Neural cell (in vitro differentiated cells): ENCODE measurements at regions not wholly inside any gene's neighbourhood (a gene's known extent, or its start where the extent isn't known, plus 50 kb on each side); places are given as distances from the start of the nearest gene placed in this dataset.

Experiments used
- H2AFZ ChIP-seq: fragments of 200-600, 300-800 bp; sonication (generic), shearing (Covaris generic); 2 replicates; pipeline ENCODE4 v1.6.0; 2014; ENCODE audit warnings: low read depth, mild to moderate bottlenecking, antibody characterized with exemption, low read length, moderate library complexity
- H3F3A ChIP-seq: fragments of 200-600 bp; shearing (Covaris generic); 2 replicates; pipeline ENCODE4 v1.6.1; 2016; ENCODE audit warnings: mild to moderate bottlenecking, moderate library complexity, mixed read lengths, antibody characterized with exemption, low read length; ENCODE audit not compliant: insufficient read depth, poor library complexity, severe bottlenecking
- H3K27ac ChIP-seq: fragments of 200-600, 300-800 bp; sonication (generic), shearing (Covaris generic); 2 replicates; pipeline ENCODE4 v1.5.1; 2014; ENCODE audit warnings: mild to moderate bottlenecking, low read length, moderate library complexity
- H3K27me3 ChIP-seq: fragments of 300-800, 200-600 bp; sonication (generic), shearing (Covaris generic); 2 replicates; pipeline ENCODE4 v1.6.0; 2014; ENCODE audit warnings: mild to moderate bottlenecking, low read depth, low read length, moderate library complexity; ENCODE audit not compliant: insufficient read depth
- H3K36me3 ChIP-seq: fragments of 300-800, 200-600 bp; sonication (generic), shearing (Covaris generic); 2 replicates; pipeline ENCODE4 v1.5.1; 2014; ENCODE audit warnings: mild to moderate bottlenecking, antibody characterized with exemption, low read length, moderate library complexity; ENCODE audit not compliant: insufficient read depth
- H3K4me2 ChIP-seq: fragments of 300-800, 200-600 bp; sonication (generic), shearing (Covaris generic); 2 replicates; pipeline ENCODE4 v1.6.0; 2014; ENCODE audit warnings: mild to moderate bottlenecking, low read length
- H3K4me3 ChIP-seq: fragments of 300-800, 200-600 bp; sonication (generic), shearing (Covaris generic); 2 replicates; pipeline ENCODE4 v1.5.1; 2014; ENCODE audit warnings: mild to moderate bottlenecking, low read length, moderate library complexity
- H3K79me2 ChIP-seq: fragments of 200-600 bp; shearing (Covaris generic); replicated peaks from 2 replicates; pipeline ENCODE4 v1.6.0; 2014; ENCODE audit warnings: mild to moderate bottlenecking, low read length, moderate library complexity; ENCODE audit not compliant: insufficient read depth
- H3K9ac ChIP-seq: fragments of 300-800, 200-600 bp; sonication (generic), shearing (Covaris generic); 2 replicates; pipeline ENCODE4 v1.6.1; 2016; ENCODE audit warnings: mild to moderate bottlenecking, low read length, mixed read lengths
- H3K9me2 ChIP-seq: fragments of 200-600 bp; shearing (Covaris generic); 2 replicates; pipeline ENCODE4 v1.6.1; 2016; ENCODE audit warnings: mild to moderate bottlenecking, low read length, mixed read lengths; ENCODE audit not compliant: insufficient read depth
- H3K9me3 ChIP-seq: fragments of 200-600, 300-800 bp; sonication (generic), shearing (Covaris generic); 2 replicates; pipeline ENCODE4 v1.6.1; 2016; ENCODE audit warnings: mild to moderate bottlenecking, mixed run types, low read length, moderate library complexity, mixed read lengths
- H4K20me1 ChIP-seq: fragments of 200-600 bp; shearing (Covaris generic); 2 replicates; pipeline ENCODE4 v1.6.1; 2016; ENCODE audit warnings: mild to moderate bottlenecking, mixed run types; ENCODE audit not compliant: insufficient read depth
- CTCF ChIP-seq: fragments of 450-650 bp; IDR thresholded peaks from 2 replicates; pipeline ENCODE4 v1.5.1; 2014; ENCODE audit warnings: antibody characterized with exemption, mild to moderate bottlenecking, moderate library complexity; ENCODE audit not compliant: poor library complexity, severe bottlenecking
- EP300 ChIP-seq: fragments of 450-650 bp; conservative IDR thresholded peaks from 2 replicates; pipeline ENCODE4 v1.6.1; 2014; ENCODE audit warnings: antibody characterized with exemption, mild to moderate bottlenecking, moderate library complexity; ENCODE audit not compliant: poor library complexity, severe bottlenecking
- EZH2 ChIP-seq: fragments of 200-600, 300-800 bp; shearing (Covaris generic), sonication (generic); IDR thresholded peaks from 2 replicates; pipeline ENCODE4 v1.6.1; 2014; ENCODE audit warnings: antibody characterized with exemption, low read length, borderline replicate concordance, mild to moderate bottlenecking; ENCODE audit not compliant: insufficient read depth, poor library complexity, severe bottlenecking
- MXI1 ChIP-seq: fragments of 450-650 bp; conservative IDR thresholded peaks from 2 replicates; pipeline ENCODE4 v1.6.1; 2014; ENCODE audit warnings: antibody characterized with exemption, mild to moderate bottlenecking; ENCODE audit not compliant: poor library complexity, severe bottlenecking
- POLR2AphosphoS5 ChIP-seq: IDR thresholded peaks from 2 replicates; pipeline ENCODE4 v1.6.1; 2012
- RAD21 ChIP-seq: fragments of 450-650 bp; conservative IDR thresholded peaks from 2 replicates; pipeline ENCODE4 v1.6.1; 2014; ENCODE audit warnings: antibody characterized with exemption, mild to moderate bottlenecking, moderate library complexity
- REST ChIP-seq: IDR thresholded peaks from 2 replicates; pipeline ENCODE4 v1.6.1; 2012; ENCODE audit warnings: borderline replicate concordance
- SMC3 ChIP-seq: fragments of 450-650 bp; conservative IDR thresholded peaks from 2 replicates; pipeline ENCODE4 v1.6.1; 2014; ENCODE audit warnings: antibody characterized with exemption, mild to moderate bottlenecking, moderate library complexity; ENCODE audit not compliant: poor library complexity
- TAF1 ChIP-seq: IDR thresholded peaks from 2 replicates; pipeline ENCODE4 v1.6.1; 2012; ENCODE audit warnings: low read depth

- TF ChIP-seq CTCF: no peak
- no peak for TF ChIP-seq MXI1
- no peak for TF ChIP-seq POLR2AphosphoS5
- TF ChIP-seq SMC3: no peak
- no peak for TF ChIP-seq TAF1
- no peak for TF ChIP-seq REST
- TF ChIP-seq RAD21: no peak
- no peak for TF ChIP-seq EP300
- no peak for TF ChIP-seq EZH2
- H3K4me3 ChIP-seq: no peak overlapping the region
- no peaks in the 10 kb centered on the region for H3K9me2 ChIP-seq
- no peaks in the 10 kb centered on the region for H3F3A ChIP-seq
- H3K4me2 ChIP-seq: no peak overlapping the region
- no peak overlapping the region for H3K27ac ChIP-seq
- no peak overlapping the region for H3K9ac ChIP-seq
- no peaks in the 10 kb centered on the region for H3K79me2 ChIP-seq
- H4K20me1 ChIP-seq: no peaks in the 10 kb centered on the region
- no peak overlapping the region for H2AFZ ChIP-seq
- no peaks in the 10 kb centered on the region for H3K27me3 ChIP-seq
- no peaks in the 10 kb centered on the region for H3K36me3 ChIP-seq
- H3K9me3 ChIP-seq: no peaks in the 10 kb centered on the region
Observed at GRCh38 chr10:33882996-33883395, 548.5 kb upstream of the NRP1 start.

GRCh38 chr10:33880291-33880690 is 545.8 kb upstream of the NRP1 start:
- H3K4me3 ChIP-seq: no peak overlapping the region
- H3K27me3 ChIP-seq: no peaks in the 10 kb centered on the region
- no peak overlapping the region for H2AFZ ChIP-seq
- TF ChIP-seq POLR2AphosphoS5: no peak
- no peak for TF ChIP-seq EP300
- no peak for TF ChIP-seq TAF1
- TF ChIP-seq SMC3: no peak
- no peak for TF ChIP-seq REST
- no peak for TF ChIP-seq EZH2
- TF ChIP-seq CTCF: no peak
- no peak for TF ChIP-seq MXI1
- TF ChIP-seq RAD21: no peak
- H3F3A ChIP-seq: no peaks in the 10 kb centered on the region
- H4K20me1 ChIP-seq: no peaks in the 10 kb centered on the region
- no peaks in the 10 kb centered on the region for H3K36me3 ChIP-seq
- H3K27ac ChIP-seq: no peak overlapping the region
- H3K4me2 ChIP-seq: no peak overlapping the region
- H3K79me2 ChIP-seq: no peaks in the 10 kb centered on the region
- H3K9me3 ChIP-seq: no peaks in the 10 kb centered on the region
- H3K9ac ChIP-seq: no peak overlapping the region
- no peaks in the 10 kb centered on the region for H3K9me2 ChIP-seq
